Keratinocyte (primary cell): ENCODE measurements at regions not wholly inside any gene's neighbourhood (a gene's known extent, or its start where the extent isn't known, plus 50 kb on each side); places are given as distances from the start of the nearest gene placed in this dataset.

Experiments
- DNase-seq: peaks from one replicate; pipeline ENCODE4 v3.0.0-alpha.2; 2011; ENCODE audit warnings: low read depth, missing footprints, low spot score
- FAIRE-seq: peaks from 2 replicates; lab custom pipeline; 2011; peaks lifted over from hg19 to GRCh38; lab: Jason Lieb, UNC
- H2AFZ ChIP-seq: 2 replicates; pipeline ENCODE4 v1.6.0; 2012; ENCODE audit warnings: low read length, control low read depth, inconsistent platforms; ENCODE audit not compliant: control insufficient read depth
- H3K27ac ChIP-seq: 2 replicates; pipeline ENCODE4 v1.5.1; 2011; ENCODE audit warnings: low read length; ENCODE audit not compliant: control insufficient read depth, insufficient read depth
- H3K27me3 ChIP-seq: 3 replicates; pipeline ENCODE4 v1.6.0; 2011; ENCODE audit warnings: low read length; ENCODE audit not compliant: control insufficient read depth, insufficient read depth; ENCODE audit errors: extremely low read depth
- H3K36me3 ChIP-seq, 2 experiments: 2 replicates in 1 of 2; 3 replicates in 1 of 2; pipeline ENCODE4 v1.5.1; 2011; ENCODE audit warnings: low read length in 2 of 2, mild to moderate bottlenecking in 1 of 2; ENCODE audit not compliant: control insufficient read depth in 2 of 2, insufficient read depth in 2 of 2; ENCODE audit errors: extremely low read depth in 1 of 2
- H3K4me1 ChIP-seq: 3 replicates; pipeline ENCODE4 v1.5.1; 2011; ENCODE audit warnings: low read length; ENCODE audit not compliant: control insufficient read depth, insufficient read depth; ENCODE audit errors: extremely low read depth
- H3K4me2 ChIP-seq: 3 replicates; pipeline ENCODE4 v1.6.0; 2011; ENCODE audit warnings: low read depth, low read length; ENCODE audit not compliant: control insufficient read depth, insufficient read depth; ENCODE audit errors: extremely low read depth
- H3K4me3 ChIP-seq, 3 experiments: fragments of 200-600 bp in 1 of 3; sonication (generic) in 1 of 3; 2 replicates in 2 of 3; 3 replicates in 1 of 3; pipeline ENCODE4 v1.5.1; 2011 to 2016; ENCODE audit warnings: low read length in 3 of 3, mild to moderate bottlenecking in 3 of 3, control low read depth in 2 of 3, inconsistent platforms in 1 of 3, low read depth in 1 of 3, mixed read lengths in 1 of 3, mixed run types in 1 of 3, moderate library complexity in 1 of 3; ENCODE audit not compliant: control insufficient read depth in 2 of 3, insufficient read depth in 2 of 3; ENCODE audit errors: extremely low read depth in 1 of 3
- H3K79me2 ChIP-seq: 2 replicates; pipeline ENCODE4 v1.6.0; 2012; ENCODE audit warnings: low read length; ENCODE audit not compliant: control insufficient read depth, insufficient read depth
- H3K9ac ChIP-seq: 3 replicates; pipeline ENCODE4 v1.6.0; 2011; ENCODE audit warnings: low read length; ENCODE audit not compliant: control insufficient read depth, insufficient read depth; ENCODE audit errors: extremely low read depth
- H3K9me1 ChIP-seq: 3 replicates; pipeline ENCODE4 v1.6.0; 2011; ENCODE audit warnings: low read length; ENCODE audit not compliant: control insufficient read depth, insufficient read depth; ENCODE audit errors: extremely low read depth
- H3K9me3 ChIP-seq: 2 replicates; pipeline ENCODE4 v1.5.1; 2012; ENCODE audit warnings: low read depth, low read length; ENCODE audit not compliant: control insufficient read depth
- H4K20me1 ChIP-seq: 3 replicates; pipeline ENCODE4 v1.6.0; 2011; ENCODE audit warnings: low read length; ENCODE audit not compliant: control insufficient read depth, insufficient read depth; ENCODE audit errors: extremely low read depth
- EZH2 ChIP-seq: IDR thresholded peaks from one replicate; pipeline ENCODE4 v1.6.1; 2012; ENCODE audit warnings: inconsistent platforms, mild to moderate bottlenecking, low read length, moderate library complexity
- dilution Hi-C: fragments of 300-500 bp; cut with MboI; formaldehyde crosslinking; loops from one replicate; pipeline ENCODE4 v1.7.0; 2020; ENCODE audit warnings: low sequenced_read_pairs; ENCODE audit not compliant: extremely low pct_ligation_motif_present
- TF ChIP-seq, protein P1 (sequence below), 3 experiments: IDR thresholded peaks in 1 of 3; conservative IDR thresholded peaks in 1 of 3; optimal IDR thresholded peaks in 1 of 3; 2 replicates in 2 of 3; 3 replicates in 1 of 3; pipeline versions ENCODE3 to v1.5.1; 2011; ENCODE audit warnings: low read length in 3 of 3, mild to moderate bottlenecking in 3 of 3, moderate library complexity in 2 of 3, control low read depth in 1 of 3, inconsistent platforms in 1 of 3; ENCODE audit not compliant: insufficient read depth in 2 of 3; ENCODE audit errors: extremely low read depth in 1 of 3

GRCh38 chr5:99621772-99622681 lies 693.2 kb upstream of the CHD1 start:
- Histone ChIP-seq H4K20me1 (no peaks in the 10 kb centered on the region), H3K4me2 (no peak overlapping the region), H3K27ac (no peak overlapping the region), H3K79me2 (no peaks in the 10 kb centered on the region), H3K9me1 (no peaks in the 10 kb centered on the region), H3K4me3 (no peak overlapping the region), H3K9ac (no peak overlapping the region), H3K4me1 (no peaks in the 10 kb centered on the region), H3K9me3 (no peaks in the 10 kb centered on the region), H3K36me3 (no peaks in the 10 kb centered on the region), H2AFZ (no peak overlapping the region), H3K27me3 (no peaks in the 10 kb centered on the region)
- TF ChIP-seq, protein P1, sequence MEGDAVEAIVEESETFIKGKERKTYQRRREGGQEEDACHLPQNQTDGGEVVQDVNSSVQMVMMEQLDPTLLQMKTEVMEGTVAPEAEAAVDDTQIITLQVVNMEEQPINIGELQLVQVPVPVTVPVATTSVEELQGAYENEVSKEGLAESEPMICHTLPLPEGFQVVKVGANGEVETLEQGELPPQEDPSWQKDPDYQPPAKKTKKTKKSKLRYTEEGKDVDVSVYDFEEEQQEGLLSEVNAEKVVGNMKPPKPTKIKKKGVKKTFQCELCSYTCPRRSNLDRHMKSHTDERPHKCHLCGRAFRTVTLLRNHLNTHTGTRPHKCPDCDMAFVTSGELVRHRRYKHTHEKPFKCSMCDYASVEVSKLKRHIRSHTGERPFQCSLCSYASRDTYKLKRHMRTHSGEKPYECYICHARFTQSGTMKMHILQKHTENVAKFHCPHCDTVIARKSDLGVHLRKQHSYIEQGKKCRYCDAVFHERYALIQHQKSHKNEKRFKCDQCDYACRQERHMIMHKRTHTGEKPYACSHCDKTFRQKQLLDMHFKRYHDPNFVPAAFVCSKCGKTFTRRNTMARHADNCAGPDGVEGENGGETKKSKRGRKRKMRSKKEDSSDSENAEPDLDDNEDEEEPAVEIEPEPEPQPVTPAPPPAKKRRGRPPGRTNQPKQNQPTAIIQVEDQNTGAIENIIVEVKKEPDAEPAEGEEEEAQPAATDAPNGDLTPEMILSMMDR (optimal IDR thresholded peaks at IDR 0.05 in 1 of 3, IDR thresholded peaks at IDR 0.05 in 1 of 3, conservative IDR thresholded peaks at IDR 0.05 in 1 of 3; ENCODE audit: extremely low read depth in 1 of 3, insufficient read depth in 2 of 3, low read length in 3 of 3): no peak
- no peak for TF ChIP-seq EZH2
- dilution Hi-C loops: no loop called here
- no peak for FAIRE-seq
- no peak for DNase-seq

DNA sequence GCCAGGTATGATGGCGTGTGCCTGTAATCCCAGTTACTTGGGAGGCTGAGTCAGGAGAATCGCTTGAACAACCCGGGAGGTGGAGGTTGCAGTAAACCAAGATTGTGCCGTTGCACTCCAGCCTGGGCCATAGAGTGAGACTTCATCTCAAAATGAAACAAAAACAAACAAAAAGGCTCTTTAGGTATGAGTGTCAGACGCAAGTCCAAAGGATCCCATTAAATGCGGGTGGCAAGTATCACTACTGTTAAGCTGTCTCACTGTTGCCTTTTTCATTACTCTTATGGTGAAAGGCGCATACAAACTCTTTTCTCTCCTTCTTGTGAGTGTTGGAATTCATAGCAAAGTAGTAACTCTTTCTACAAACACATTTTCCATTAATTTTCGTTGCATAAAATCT lies 688.5 kb upstream of the CHD1 start:
- no peak overlapping the region for H2AFZ ChIP-seq
- no peak overlapping the region for H3K9ac ChIP-seq
- dilution Hi-C loops: no loop called here
- no peak for FAIRE-seq
- H3K4me1 ChIP-seq: no peaks in the 10 kb centered on the region
- no peaks in the 10 kb centered on the region for H4K20me1 ChIP-seq
- no peaks in the 10 kb centered on the region for H3K79me2 ChIP-seq
- no peak for DNase-seq
- H3K4me3 ChIP-seq: no peak overlapping the region
- H3K9me1 ChIP-seq: no peaks in the 10 kb centered on the region
- H3K27ac ChIP-seq: no peak overlapping the region
- H3K36me3 ChIP-seq: no peaks in the 10 kb centered on the region
- no peak for TF ChIP-seq EZH2
- TF ChIP-seq, protein P1 (optimal IDR thresholded peaks at IDR 0.05 in 1 of 3, IDR thresholded peaks at IDR 0.05 in 1 of 3, conservative IDR thresholded peaks at IDR 0.05 in 1 of 3; ENCODE audit: extremely low read depth in 1 of 3, insufficient read depth in 2 of 3, low read length in 3 of 3): no peak
- H3K4me2 ChIP-seq: no peak overlapping the region
- no peaks in the 10 kb centered on the region for H3K27me3 ChIP-seq
- H3K9me3 ChIP-seq: no peaks in the 10 kb centered on the region
